K562 (cell line): ENCODE measurements at regions not wholly inside any gene's neighbourhood (a gene's known extent, or its start where the extent isn't known, plus 50 kb on each side); places are given as distances from the start of the nearest gene placed in this dataset.
A peak's percentile ranks its signal among the peaks of the same experiment; 100 is the strongest.

ENCODE experiments used
- ARID3B ChIP-seq: fragments of 250-450 bp; sonication (Bioruptor Pico); IDR thresholded peaks from 2 replicates; pipeline ENCODE4 v1.4.0; 2020; ENCODE audit warnings: borderline replicate concordance
- ASH1L ChIP-seq: fragments of 450-650 bp; IDR thresholded peaks from 2 replicates; pipeline ENCODE4 v1.6.1; 2018; ENCODE audit warnings: borderline replicate concordance, mild to moderate bottlenecking, low read depth; ENCODE audit not compliant: partially characterized antibody
- CEBPG ChIP-seq, 3 experiments: fragments of 200-800 bp in 1 of 3; sonication (Bioruptor generic) in 1 of 3; sonication (generic) in 1 of 3; formaldehyde crosslinking in 1 of 3; IDR thresholded peaks in 2 of 3; conservative IDR thresholded peaks in 1 of 3; 2 replicates each; pipeline versions ENCODE4 v1.6.1 to v1.8.0; 2016 to 2022; ENCODE audit warnings: missing compliant biosample characterization in 2 of 3, missing genetic modification characterization in 2 of 3, mild to moderate bottlenecking in 1 of 3, missing genetic modification reagents in 1 of 3
- MAFK ChIP-seq: IDR thresholded peaks from 2 replicates; pipeline ENCODE4 v1.6.1; 2011; ENCODE audit warnings: low read length, improper control_type of control experiment
- MIER1 ChIP-seq: fragments of 450-650 bp; IDR thresholded peaks from 2 replicates; pipeline ENCODE4 v1.6.1; 2016; ENCODE audit warnings: antibody characterized with exemption, mild to moderate bottlenecking, low read depth
- RHOXF2B ChIP-seq: fragments of 250-450 bp; sonication (Bioruptor Pico); conservative IDR thresholded peaks from 2 replicates; pipeline ENCODE4 v1.5.1; 2021
- THRB ChIP-seq: fragments of 450-650 bp; formaldehyde crosslinking; conservative IDR thresholded peaks from 2 replicates; pipeline ENCODE4 v1.4.0; 2022; ENCODE audit warnings: mild to moderate bottlenecking, missing genetic modification characterization
- ZBTB2 ChIP-seq: fragments of 450-650 bp; IDR thresholded peaks from 2 replicates; pipeline ENCODE4 v1.6.1; 2016; ENCODE audit warnings: antibody characterized with exemption
- ZFX ChIP-seq: sonication (generic); formaldehyde crosslinking; IDR thresholded peaks from 2 replicates; pipeline ENCODE4 v1.8.0; 2022; ENCODE audit warnings: mild to moderate bottlenecking, missing genetic modification reagents, moderate library complexity
- ZNF263 ChIP-seq: sonication (generic); formaldehyde crosslinking; IDR thresholded peaks from 2 replicates; pipeline ENCODE4 v1.8.0; 2022; ENCODE audit warnings: mild to moderate bottlenecking, missing genetic modification reagents, borderline replicate concordance
- ZNF347 ChIP-seq: fragments of 450-650 bp; formaldehyde crosslinking; IDR thresholded peaks from 2 replicates; pipeline ENCODE4 v1.4.0; 2020; ENCODE audit warnings: low read depth, mild to moderate bottlenecking, moderate library complexity
- ZNF354B ChIP-seq: fragments of 250-450 bp; sonication (Bioruptor Pico); IDR thresholded peaks from 2 replicates; pipeline ENCODE4 v1.4.0; 2020
- TF ChIP-seq, protein P1 (sequence below): fragments of 450-650 bp; formaldehyde crosslinking; IDR thresholded peaks from 2 replicates; pipeline ENCODE4 v1.4.0; 2020; ENCODE audit warnings: mild to moderate bottlenecking, moderate library complexity
- TF ChIP-seq, protein P2 (sequence below): fragments of 250-450 bp; sonication (Bioruptor Pico); IDR thresholded peaks from 2 replicates; pipeline ENCODE4 v1.4.0; 2020
- TF ChIP-seq, protein P3 (sequence below): fragments of 250-450 bp; sonication (Bioruptor Pico); IDR thresholded peaks from 2 replicates; pipeline ENCODE4 v1.8.0; 2021; ENCODE audit warnings: moderate library complexity, mild to moderate bottlenecking, inconsistent platforms

DNA sequence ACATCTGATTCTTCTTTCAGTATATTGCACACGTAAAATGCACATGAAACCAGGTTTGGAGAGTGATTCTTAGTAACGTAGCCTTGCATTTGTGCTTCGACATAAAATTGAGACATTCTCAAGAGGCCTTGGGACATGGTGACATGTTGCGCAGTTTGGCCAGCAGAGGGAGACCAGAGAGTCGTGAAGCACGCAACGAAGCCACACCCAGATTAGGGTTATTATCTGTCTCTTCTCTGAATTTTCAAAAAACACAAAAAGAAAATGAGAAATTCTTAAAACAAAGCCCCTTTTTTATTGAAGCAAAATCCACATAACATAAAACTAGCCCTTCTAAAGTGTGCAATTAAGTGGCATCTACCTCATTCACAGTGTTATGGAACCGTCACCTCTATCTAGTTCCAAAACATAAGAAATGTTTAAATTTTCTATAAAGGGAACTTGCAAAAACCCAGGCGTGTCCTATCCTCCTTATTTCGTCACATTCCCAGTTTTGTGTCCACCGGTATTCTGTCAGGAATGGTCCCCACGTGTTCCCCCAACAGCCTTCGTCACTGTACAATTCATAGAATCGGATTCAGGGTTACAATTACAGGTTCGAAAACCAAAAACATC is 108.8 kb upstream of the ATF7IP start (continued):
- no peak for TF ChIP-seq ARID3B (CRISPR knock-in tag)
- TF ChIP-seq, protein P1, sequence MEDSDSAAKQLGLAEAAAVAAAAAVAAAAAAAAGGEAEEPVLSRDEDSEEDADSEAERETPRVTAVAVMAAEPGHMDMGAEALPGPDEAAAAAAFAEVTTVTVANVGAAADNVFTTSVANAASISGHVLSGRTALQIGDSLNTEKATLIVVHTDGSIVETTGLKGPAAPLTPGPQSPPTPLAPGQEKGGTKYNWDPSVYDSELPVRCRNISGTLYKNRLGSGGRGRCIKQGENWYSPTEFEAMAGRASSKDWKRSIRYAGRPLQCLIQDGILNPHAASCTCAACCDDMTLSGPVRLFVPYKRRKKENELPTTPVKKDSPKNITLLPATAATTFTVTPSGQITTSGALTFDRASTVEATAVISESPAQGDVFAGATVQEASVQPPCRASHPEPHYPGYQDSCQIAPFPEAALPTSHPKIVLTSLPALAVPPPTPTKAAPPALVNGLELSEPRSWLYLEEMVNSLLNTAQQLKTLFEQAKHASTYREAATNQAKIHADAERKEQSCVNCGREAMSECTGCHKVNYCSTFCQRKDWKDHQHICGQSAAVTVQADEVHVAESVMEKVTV: peak; percentile 73
- TF ChIP-seq MIER1: no peak
- no peak for TF ChIP-seq ZFX (CRISPR knock-in tag)
- TF ChIP-seq ZNF354B (CRISPR knock-in tag): no peak
- no peak for TF ChIP-seq CEBPG (CRISPR knock-in tag; IDR thresholded peaks at IDR 0.05)
- peak in 1 of 2 experiments; percentile 45; a peak in 1 of 4 replicates for TF ChIP-seq CEBPG (tag; conservative IDR thresholded peaks at IDR 0.05 in 1 of 2, IDR thresholded peaks at IDR 0.05 in 1 of 2)
- TF ChIP-seq ZNF347: no peak
- TF ChIP-seq ASH1L: no peak
- no peak for TF ChIP-seq MAFK
- no peak for TF ChIP-seq THRB
- TF ChIP-seq RHOXF2B (CRISPR knock-in tag): no peak
- TF ChIP-seq ZNF263: no peak
- TF ChIP-seq, protein P2, sequence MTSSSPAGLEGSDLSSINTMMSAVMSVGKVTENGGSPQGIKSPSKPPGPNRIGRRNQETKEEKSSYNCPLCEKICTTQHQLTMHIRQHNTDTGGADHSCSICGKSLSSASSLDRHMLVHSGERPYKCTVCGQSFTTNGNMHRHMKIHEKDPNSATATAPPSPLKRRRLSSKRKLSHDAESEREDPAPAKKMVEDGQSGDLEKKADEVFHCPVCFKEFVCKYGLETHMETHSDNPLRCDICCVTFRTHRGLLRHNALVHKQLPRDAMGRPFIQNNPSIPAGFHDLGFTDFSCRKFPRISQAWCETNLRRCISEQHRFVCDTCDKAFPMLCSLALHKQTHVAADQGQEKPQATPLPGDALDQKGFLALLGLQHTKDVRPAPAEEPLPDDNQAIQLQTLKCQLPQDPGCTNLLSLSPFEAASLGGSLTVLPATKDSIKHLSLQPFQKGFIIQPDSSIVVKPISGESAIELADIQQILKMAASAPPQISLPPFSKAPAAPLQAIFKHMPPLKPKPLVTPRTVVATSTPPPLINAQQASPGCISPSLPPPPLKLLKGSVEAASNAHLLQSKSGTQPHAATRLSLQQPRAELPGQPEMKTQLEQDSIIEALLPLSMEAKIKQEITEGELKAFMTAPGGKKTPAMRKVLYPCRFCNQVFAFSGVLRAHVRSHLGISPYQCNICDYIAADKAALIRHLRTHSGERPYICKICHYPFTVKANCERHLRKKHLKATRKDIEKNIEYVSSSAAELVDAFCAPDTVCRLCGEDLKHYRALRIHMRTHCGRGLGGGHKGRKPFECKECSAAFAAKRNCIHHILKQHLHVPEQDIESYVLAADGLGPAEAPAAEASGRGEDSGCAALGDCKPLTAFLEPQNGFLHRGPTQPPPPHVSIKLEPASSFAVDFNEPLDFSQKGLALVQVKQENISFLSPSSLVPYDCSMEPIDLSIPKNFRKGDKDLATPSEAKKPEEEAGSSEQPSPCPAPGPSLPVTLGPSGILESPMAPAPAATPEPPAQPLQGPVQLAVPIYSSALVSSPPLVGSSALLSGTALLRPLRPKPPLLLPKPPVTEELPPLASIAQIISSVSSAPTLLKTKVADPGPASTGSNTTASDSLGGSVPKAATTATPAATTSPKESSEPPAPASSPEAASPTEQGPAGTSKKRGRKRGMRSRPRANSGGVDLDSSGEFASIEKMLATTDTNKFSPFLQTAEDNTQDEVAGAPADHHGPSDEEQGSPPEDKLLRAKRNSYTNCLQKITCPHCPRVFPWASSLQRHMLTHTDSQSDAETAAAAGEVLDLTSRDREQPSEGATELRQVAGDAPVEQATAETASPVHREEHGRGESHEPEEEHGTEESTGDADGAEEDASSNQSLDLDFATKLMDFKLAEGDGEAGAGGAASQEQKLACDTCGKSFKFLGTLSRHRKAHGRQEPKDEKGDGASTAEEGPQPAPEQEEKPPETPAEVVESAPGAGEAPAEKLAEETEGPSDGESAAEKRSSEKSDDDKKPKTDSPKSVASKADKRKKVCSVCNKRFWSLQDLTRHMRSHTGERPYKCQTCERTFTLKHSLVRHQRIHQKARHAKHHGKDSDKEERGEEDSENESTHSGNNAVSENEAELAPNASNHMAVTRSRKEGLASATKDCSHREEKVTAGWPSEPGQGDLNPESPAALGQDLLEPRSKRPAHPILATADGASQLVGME (CRISPR knock-in tag): no peak
- TF ChIP-seq, protein P3, sequence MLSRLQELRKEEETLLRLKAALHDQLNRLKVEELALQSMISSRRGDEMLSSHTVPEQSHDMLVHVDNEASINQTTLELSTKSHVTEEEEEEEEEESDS: no peak
- no peak for TF ChIP-seq ZBTB2
